GM12891 (cell line): ENCODE measurements at regions not wholly inside any gene's neighbourhood (a gene's known extent, or its start where the extent isn't known, plus 50 kb on each side); places are given as distances from the start of the nearest gene placed in this dataset.
"Not testable (repeated sequence)": the region's sequence is repeated elsewhere in the genome, so short reads cannot be mapped to it uniquely, and the experiment has no call there.

Source experiments
- POLR2A ChIP-seq: IDR thresholded peaks from 2 replicates; pipeline ENCODE4 v1.6.1; 2011; ENCODE audit warnings: low read depth, low read length, control low read depth
- POLR2AphosphoS5 ChIP-seq: IDR thresholded peaks from 2 replicates; pipeline ENCODE4 v1.6.1; 2011; ENCODE audit warnings: low read depth, low read length, control low read depth
- TAF1 ChIP-seq: IDR thresholded peaks from 2 replicates; pipeline ENCODE4 v1.6.1; 2011; ENCODE audit warnings: low read depth, low read length, control low read depth

- TF ChIP-seq TAF1, POLR2A, POLR2AphosphoS5: not testable (repeated sequence)
Measured at GRCh38 chr1:79230751-79231150, 224.2 kb upstream of the ADGRL4 start.
